ENCODE measurements at regions not wholly inside any gene's neighbourhood (a gene's known extent, or its start where the extent isn't known, plus 50 kb on each side); places are given as distances from the start of the nearest gene placed in this dataset.

DNA sequence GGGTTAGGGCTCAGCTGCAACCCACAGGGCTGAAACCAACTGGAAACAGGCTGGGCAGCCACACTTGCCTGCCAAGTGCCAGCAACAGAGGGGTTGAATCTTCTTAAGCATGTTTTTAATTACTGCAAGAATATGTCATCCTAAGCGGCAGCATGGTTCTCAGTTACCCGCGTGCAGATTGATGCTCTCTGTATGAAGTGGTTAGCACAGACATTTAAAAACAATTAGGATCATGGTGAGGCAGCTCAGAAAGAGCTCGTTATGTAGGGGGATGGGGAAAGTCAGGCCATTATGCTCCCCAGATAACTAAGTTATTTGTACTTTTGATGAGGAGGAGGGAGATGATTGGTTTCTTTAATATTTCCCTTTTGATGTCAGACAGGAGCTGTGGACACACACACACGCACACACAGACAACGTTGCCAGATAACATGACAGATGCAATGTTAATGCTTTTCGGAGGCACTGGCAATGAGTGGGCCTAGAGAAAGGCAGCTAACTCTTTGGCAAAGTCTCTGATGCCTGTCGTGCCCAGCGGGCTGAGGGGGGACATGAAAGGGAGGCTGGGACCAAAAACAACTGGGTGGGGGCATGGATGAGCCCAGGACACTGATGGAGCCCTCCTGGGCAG, 389.7 kb downstream of the NXPE2 start:
- no peaks in the 10 kb centered on the region for H3K36me3 Mint-ChIP-seq
- no peak for DNase-seq
- peaks cover 0 to 3% of the 10 kb centered on the region in 2 donors for H3K27me3 Mint-ChIP-seq
- no peaks in the 10 kb centered on the region for H3K9me3 Mint-ChIP-seq
- no peak overlapping the region for H3K4me3 Mint-ChIP-seq
- no peaks in the 10 kb centered on the region for H3K4me1 Mint-ChIP-seq
- H3K27ac Mint-ChIP-seq, result no peak overlapping the region
- ATAC-seq (replicated peaks), result no peak

DNA sequence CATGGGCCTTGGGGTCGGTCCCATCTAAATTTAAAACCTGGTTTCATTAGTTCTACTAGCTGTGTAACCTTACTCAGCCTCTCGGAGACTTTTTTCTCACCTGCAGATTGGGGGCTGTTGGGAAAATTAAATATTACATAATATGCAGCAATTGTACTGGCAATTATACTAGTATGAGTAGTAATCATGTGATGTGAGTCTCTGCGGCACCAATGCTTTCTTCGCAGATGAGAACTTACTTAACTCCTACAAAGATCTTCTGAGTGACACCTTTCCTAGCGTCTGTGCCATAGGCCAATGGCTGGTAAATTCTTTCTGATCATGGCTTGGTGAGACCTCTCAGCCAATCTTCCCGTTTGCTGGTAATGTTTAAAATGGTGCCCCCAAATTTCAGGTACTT, 391.3 kb downstream of the NXPE2 start:
- no peak overlapping the region for H3K27ac Mint-ChIP-seq
- H3K4me1 Mint-ChIP-seq, result no peaks in the 10 kb centered on the region
- peaks cover 0 to 3% of the 10 kb centered on the region in 2 donors for H3K27me3 Mint-ChIP-seq
- no peak overlapping the region for H3K4me3 Mint-ChIP-seq
- ATAC-seq (replicated peaks) (no peak), DNase-seq (no peak)
- no peaks in the 10 kb centered on the region for H3K9me3 Mint-ChIP-seq
- no peaks in the 10 kb centered on the region for H3K36me3 Mint-ChIP-seq

DNA sequence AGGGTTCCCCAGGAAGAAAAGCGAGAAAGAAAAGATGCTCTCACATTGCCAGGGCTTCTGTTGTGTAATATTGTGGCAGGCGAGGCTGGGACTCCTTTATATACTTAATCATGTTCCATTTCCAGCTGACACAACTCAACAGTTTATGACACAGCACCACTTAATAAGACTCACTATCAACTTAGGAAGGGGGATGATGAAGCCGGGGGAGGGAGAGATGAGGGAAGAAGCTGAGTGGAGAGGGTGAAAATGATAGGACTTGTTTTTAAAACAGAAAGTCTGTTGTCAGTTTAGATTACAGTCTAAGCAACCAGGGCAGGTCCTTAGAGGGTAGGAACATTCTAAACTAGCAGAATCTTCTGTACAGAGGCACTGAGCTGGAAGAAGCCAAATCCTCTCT, 397.0 kb downstream of the NXPE2 start:
- DNase-seq (no peak), ATAC-seq (replicated peaks) (no peak)
- Mint-ChIP-seq H3K4me1 (no peaks in the 10 kb centered on the region), H3K36me3 (no peaks in the 10 kb centered on the region), H3K27me3 (peaks cover 0 to 3% of the 10 kb centered on the region in 2 donors), H3K27ac (no peak overlapping the region), H3K4me3 (no peak overlapping the region), H3K9me3 (no peaks in the 10 kb centered on the region)

DNA sequence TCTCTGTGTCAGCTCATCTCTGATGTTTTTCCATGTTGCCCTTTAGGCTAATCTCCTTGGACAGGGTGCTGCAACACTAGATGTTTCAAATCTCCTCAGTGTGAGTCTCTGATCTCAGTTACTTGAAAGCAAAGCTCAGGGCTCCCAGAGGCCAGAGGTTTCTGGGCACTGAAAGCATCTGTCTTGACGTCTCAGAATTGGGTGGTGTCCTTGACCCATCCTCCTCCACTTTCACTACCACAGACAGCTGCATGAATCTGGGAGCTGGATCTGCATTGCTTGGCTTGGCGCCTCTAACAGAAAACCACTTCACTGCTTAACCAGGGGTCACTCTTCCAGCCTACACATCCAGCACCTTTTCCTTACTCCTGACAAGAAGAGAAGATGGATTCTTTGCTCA, 399.4 kb downstream of the NXPE2 start:
- no peaks in the 10 kb centered on the region for H3K9me3 Mint-ChIP-seq

DNA sequence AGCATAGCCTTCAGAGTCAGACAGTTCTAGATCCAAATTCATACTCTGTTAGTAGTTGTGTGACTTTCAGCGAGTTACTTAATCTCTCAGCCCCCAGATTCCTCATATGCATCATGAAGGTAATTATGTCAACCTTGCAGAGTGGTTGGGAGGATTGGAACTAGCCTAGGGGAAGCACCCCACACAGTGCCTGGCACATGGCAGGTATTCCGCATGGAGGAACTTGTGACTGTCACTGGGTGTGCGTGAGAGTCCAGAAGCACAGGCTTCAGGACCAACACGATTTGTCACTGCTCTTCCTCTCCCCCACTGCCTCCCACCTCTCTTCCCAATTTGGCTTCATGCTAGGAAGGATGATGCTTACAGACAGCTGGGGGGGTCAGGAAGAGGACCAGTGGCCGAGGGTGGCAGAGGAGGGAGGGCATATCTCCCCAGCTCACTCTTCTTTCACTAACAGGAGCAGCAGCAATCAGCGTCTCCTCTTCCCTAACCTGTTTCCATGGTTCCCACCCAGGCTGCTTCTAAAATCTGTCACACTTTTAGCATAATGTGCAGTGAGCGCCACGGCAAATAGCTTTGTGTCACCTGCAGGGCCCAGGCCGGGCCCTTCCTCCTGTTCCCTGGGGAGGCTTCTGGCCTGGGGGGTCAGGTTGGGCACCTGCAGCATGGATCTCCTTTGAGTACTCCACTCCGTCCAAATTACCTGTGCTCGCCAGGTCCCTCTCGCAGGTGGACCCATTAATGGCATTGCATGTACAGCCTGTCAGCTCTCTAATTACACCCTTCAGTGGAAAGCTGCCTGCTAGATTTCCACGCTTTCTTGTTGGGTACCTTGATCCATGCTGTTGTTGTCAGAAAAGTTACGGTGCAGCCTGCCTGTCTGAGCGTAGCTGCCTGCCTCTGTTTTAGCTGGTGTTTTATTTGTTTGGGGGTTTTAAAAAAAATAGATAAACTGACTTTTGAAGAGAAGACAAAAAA, 400.4 kb downstream of the NXPE2 start:
- H3K4me1 Mint-ChIP-seq, result no peaks in the 10 kb centered on the region
- H3K9me3 Mint-ChIP-seq, result no peaks in the 10 kb centered on the region
- H3K36me3 Mint-ChIP-seq, result no peaks in the 10 kb centered on the region
- H3K27me3 Mint-ChIP-seq, result no peaks in the 10 kb centered on the region
- DNase-seq, result no peak
- H3K4me3 Mint-ChIP-seq, result no peak overlapping the region
- no peak for ATAC-seq (replicated peaks)
- H3K27ac Mint-ChIP-seq, result no peak overlapping the region

More for the DNA sequence above, 399.4 kb downstream of the NXPE2 start:
- DNase-seq, result no peak
- H3K27me3 Mint-ChIP-seq, result no peaks in the 10 kb centered on the region
- no peak overlapping the region for H3K4me3 Mint-ChIP-seq
- no peak for ATAC-seq (replicated peaks)
- H3K27ac Mint-ChIP-seq, result no peak overlapping the region
- no peaks in the 10 kb centered on the region for H3K4me1 Mint-ChIP-seq
- no peaks in the 10 kb centered on the region for H3K36me3 Mint-ChIP-seq

DNA sequence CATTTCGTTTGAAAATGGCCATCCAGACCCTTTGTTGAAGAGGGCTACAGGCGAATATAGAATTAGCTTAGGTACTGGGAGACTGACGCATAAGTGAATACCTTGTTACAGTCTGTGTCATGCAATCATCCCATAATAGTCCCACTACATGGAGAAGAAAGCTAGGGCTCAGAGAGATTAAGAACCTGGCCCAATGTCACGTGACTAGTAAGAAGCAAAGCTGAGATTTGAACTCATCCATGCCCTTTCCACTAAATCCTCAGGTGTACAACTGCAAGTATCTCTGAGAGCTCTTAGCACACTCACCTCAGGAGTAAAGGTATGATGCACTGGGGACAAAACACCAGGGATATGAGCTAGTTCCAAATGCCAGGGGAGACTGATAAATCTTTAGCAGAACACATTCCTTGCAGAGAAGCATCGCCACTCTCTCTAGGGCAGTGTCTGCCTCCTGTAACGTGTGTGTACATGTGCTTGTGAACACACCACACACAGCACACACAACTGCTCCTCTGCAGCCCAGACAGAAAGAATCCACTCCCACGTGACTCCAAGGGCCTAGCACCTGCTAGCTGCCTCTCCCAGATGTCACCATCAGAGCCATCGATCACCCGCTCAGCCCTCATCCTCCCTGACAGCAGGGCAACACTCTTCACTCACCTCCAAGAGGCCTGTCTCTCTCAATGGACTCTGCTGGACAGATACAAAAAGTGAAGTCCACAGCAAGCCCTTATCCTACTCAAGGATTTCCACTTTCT, 402.8 kb downstream of the NXPE2 start:
- ATAC-seq (replicated peaks) (no peak), DNase-seq (no peak)
- Mint-ChIP-seq H3K4me1 (no peaks in the 10 kb centered on the region), H3K27ac (no peak overlapping the region), H3K27me3 (peaks cover 0 to 4% of the 10 kb centered on the region in 2 donors), H3K4me3 (no peak overlapping the region), H3K36me3 (no peaks in the 10 kb centered on the region), H3K9me3 (no peaks in the 10 kb centered on the region)

DNA sequence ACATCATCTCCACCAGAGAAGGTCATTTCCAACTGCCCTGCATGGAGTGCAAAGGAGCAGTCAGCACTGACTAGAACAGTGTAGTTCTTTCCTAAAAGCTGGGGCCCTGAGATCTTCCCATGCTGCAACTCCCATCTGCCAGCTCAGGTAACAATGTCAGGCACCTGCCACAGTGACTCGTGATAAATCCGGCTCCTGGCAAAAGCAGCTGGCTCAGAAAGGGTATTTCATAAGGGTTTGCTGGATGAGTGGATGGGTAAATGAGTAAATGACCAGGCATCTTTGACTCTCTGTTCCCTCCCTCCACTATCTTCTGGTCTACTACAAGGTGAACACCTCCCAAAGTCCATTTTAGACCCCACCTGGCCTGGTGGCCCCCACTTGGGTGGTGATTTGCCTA, 403.6 kb downstream of the NXPE2 start:
- no peak for DNase-seq
- H3K9me3 Mint-ChIP-seq, result no peaks in the 10 kb centered on the region
- no peak for ATAC-seq (replicated peaks)
- no peaks in the 10 kb centered on the region for H3K36me3 Mint-ChIP-seq
- no peak overlapping the region for H3K27ac Mint-ChIP-seq
- no peak overlapping the region for H3K4me3 Mint-ChIP-seq
- H3K27me3 Mint-ChIP-seq, result peaks cover 0 to 4% of the 10 kb centered on the region in 2 donors
- no peaks in the 10 kb centered on the region for H3K4me1 Mint-ChIP-seq

DNA sequence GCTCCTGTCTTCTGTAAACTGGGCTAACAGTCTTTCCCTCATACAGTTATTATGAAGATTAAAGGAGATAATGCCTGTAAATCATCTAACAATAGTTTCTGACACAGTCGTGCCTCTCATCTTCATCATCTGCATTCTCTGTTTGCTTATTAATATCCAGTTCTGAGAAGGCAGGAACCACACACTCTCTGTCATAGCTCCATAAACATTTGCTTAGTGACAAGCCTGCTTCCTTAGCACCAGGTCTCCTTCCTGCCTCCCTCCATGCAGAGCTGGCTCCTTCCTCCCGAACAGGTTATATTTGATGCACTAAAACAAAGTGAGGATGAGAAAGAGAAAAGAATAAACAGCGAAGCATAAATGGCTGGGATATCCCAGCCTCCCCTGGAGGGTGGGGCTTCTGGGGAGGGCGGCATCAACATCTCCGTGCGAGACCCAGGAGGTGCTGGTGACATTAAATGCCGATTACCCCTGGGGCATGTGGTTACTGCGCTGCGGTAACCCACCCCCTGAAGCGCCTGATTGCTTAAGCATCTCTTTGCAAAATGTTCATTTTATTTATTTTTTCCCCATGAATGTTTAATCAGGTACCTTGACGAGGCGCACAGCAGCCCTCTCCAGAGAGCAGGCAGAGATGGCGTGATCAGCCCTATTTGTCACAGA, 404.9 kb downstream of the NXPE2 start:
- no peak for ATAC-seq (replicated peaks)
- no peak overlapping the region for H3K27ac Mint-ChIP-seq

DNA sequence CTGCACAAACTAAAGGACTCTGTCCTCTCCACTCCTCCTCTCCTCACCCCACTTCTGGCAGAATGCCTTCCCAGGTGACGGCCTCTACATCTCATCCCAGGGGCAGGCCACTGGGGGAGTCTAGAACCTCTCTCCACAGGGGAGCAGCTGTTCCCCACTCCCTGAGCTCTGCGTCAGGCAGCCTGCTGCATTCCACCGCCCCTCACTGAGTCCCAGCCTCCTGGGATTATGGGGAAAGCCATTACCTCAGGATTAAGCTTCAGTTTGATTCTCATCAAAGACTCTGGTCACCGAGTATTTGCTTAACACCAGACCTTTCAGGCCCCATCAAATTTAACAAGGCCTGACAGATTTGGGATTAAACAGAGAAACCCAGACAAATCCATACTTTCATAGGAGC, 405.9 kb downstream of the NXPE2 start:
- Mint-ChIP-seq H3K27me3 (peaks cover 0 to 4% of the 10 kb centered on the region in 2 donors), H3K9me3 (peaks cover 2 to 4% of the 10 kb centered on the region in 2 donors), H3K4me1 (no peaks in the 10 kb centered on the region), H3K36me3 (no peaks in the 10 kb centered on the region), H3K4me3 (no peak overlapping the region), H3K27ac (no peak overlapping the region)
- no peak for ATAC-seq (replicated peaks)
- no peak for DNase-seq

More for the DNA sequence above, 404.9 kb downstream of the NXPE2 start:
- Mint-ChIP-seq H3K36me3 (no peaks in the 10 kb centered on the region), H3K4me3 (no peak overlapping the region), H3K27me3 (peaks cover 0 to 4% of the 10 kb centered on the region in 2 donors), H3K9me3 (no peaks in the 10 kb centered on the region), H3K4me1 (no peaks in the 10 kb centered on the region)
- no peak for DNase-seq

DNA sequence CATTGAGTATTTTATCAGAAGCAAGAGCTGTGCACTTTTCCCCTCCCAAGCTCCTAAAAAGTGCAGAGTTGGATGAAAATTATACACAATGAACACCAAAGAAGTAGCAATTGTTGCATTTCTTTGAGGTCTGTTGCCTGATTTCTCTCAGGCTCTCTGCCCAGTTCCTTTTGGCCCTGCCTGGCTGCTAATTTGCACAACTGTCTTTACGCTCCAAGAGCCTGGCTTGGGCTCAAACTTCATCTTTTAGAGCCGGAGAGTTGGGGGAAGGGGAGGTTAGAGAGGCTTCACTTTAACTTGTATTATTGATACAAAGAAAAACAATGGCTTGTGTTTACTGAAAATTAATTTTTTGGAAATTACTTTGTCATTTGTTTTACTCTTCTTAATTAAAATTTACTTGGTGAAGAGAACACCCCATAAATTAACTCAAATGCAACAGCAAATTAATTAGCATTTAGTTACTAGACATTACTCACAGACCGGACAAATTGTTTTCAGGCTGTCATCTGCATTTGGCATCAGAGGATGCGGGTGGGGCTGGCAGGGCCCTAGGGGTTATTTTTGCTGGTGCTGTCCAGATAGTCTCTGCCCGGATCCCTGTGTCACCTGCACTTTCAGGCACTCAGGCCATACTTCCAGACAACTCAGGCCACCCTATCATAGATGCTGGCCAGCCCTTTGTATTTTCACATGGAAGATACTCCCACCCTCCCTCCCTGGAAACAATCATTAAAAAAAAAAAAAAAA, 407.3 kb downstream of the NXPE2 start:
- peaks cover 0 to 8% of the 10 kb centered on the region in 2 donors for H3K27me3 Mint-ChIP-seq
- DNase-seq (no peak), ATAC-seq (replicated peaks) (no peak)
- no peak overlapping the region for H3K27ac Mint-ChIP-seq
- H3K4me3 Mint-ChIP-seq, result no peak overlapping the region
- H3K36me3 Mint-ChIP-seq, result no peaks in the 10 kb centered on the region
- H3K4me1 Mint-ChIP-seq, result no peaks in the 10 kb centered on the region
- H3K9me3 Mint-ChIP-seq, result peaks cover 4% of the 10 kb centered on the region in 2 donors

DNA sequence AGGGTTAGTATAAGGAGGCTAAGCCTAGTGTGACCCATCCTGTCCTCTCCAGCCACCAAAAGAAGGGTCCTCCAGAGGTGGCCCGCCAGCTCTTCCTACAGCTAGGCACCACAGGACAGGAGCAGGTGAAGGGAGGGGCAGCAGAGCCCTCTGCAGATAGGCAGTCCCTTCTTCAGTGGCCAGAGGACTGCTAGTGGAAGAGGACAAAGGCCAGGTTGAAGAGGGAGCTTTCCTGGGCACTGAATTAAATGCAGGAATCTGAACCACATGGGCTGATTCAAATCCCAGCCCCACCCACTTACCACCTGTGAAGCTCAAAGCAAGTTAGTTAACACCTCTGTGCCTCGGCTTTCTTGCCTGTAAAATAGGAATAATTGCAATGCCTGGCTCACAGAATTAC, 409.5 kb downstream of the NXPE2 start:
- H3K27me3 Mint-ChIP-seq, result peaks cover 0 to 9% of the 10 kb centered on the region in 2 donors
- ATAC-seq (replicated peaks) (no peak), DNase-seq (no peak)
- peaks cover 4 to 7% of the 10 kb centered on the region in 2 donors for H3K9me3 Mint-ChIP-seq
- H3K4me3 Mint-ChIP-seq, result no peak overlapping the region
- H3K36me3 Mint-ChIP-seq, result no peaks in the 10 kb centered on the region
- no peak overlapping the region for H3K27ac Mint-ChIP-seq
- no peaks in the 10 kb centered on the region for H3K4me1 Mint-ChIP-seq

DNA sequence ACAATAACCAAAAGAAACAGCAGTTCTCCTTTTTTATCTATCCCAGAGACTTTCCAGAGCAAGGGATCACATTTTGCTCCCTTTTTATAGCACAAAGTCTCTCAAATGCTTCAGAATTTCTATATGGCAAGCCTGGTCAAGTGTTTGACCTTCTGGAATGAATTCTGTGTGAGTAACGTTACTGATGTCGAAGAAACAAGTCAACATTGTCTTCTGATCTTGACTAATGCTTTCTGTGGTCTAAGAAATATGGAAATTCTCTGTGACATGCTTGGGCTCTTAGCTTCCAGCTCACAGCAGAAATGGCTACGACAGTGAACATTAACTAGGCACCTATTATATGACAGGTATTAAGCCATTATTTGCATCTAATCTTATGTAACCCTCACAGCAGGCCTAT, 411.7 kb downstream of the CADM1 start:
- H3K27me3 Mint-ChIP-seq, result peaks cover 0 to 5% of the 10 kb centered on the region in 2 donors
- ATAC-seq (replicated peaks) (no peak), DNase-seq (no peak)
- H3K4me1 Mint-ChIP-seq, result no peaks in the 10 kb centered on the region
- H3K9me3 Mint-ChIP-seq, result peaks cover 4 to 8% of the 10 kb centered on the region in 2 donors
- no peak overlapping the region for H3K27ac Mint-ChIP-seq
- no peak overlapping the region for H3K4me3 Mint-ChIP-seq
- no peaks in the 10 kb centered on the region for H3K36me3 Mint-ChIP-seq

DNA sequence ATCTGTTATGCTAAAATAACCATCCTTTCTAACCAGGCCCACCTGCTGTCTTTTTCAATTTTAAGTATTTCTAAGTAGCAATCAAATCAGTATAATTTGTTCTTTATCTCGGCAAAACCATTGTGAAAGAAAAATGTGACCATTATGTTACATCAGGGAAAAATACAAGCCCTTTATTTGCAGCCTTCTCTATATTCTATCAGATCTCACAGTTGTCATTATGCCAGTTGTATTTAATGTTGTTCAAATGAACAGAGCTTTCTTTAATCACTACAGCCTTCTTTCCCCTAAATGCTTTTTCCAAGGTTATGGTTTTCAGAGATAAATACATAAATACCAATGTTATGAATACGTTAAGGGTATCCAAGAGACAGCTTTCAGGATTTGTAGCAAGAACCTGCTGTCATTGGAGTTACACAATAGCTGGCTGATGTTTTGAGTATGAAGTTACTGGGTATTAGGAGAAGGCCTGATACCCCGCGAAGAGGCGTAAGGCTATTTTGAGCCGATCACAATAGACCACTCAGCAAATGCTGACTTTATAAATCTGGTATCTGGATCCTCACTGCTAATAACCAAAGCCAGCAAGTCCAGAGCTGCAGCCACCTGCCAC, 406.3 kb downstream of the CADM1 start:
- no peaks in the 10 kb centered on the region for H3K4me1 Mint-ChIP-seq
- DNase-seq (no peak), ATAC-seq (replicated peaks) (no peak)
- H3K27ac Mint-ChIP-seq, result no peak overlapping the region
- H3K9me3 Mint-ChIP-seq, result peaks cover 2 to 7% of the 10 kb centered on the region in 2 donors
- H3K27me3 Mint-ChIP-seq, result no peaks in the 10 kb centered on the region
- no peak overlapping the region for H3K4me3 Mint-ChIP-seq
- no peaks in the 10 kb centered on the region for H3K36me3 Mint-ChIP-seq

Measured in stimulated activated naive B cell treated with anti-CD40 and anti-IgM and Interleukin-4, amounts not matched to agents 10 μg/mL and 1 μg/mL and 100 μg/mL, for 72 hours (primary cell).